ENCODE measurements at regions not wholly inside any gene's neighbourhood (a gene's known extent, or its start where the extent isn't known, plus 50 kb on each side); places are given as distances from the start of the nearest gene placed in this dataset.

- no peaks in the 10 kb centered on the region for H3K36me3 ChIP-seq (ENCODE audit: control insufficient read depth, insufficient read depth, low read length)
- no peak overlapping the region for H3K27ac ChIP-seq (ENCODE audit: insufficient read depth, low read length)
- no TSS peak for BruUV-seq (replicated peaks)
Observed at GRCh38 chr2:22215517-22215916, 1091.7 kb downstream of the TDRD15 start.

More at GRCh38 chr2:22215517-22215916, 1091.7 kb downstream of the TDRD15 start:
- H2BK120ac ChIP-seq (ENCODE audit: low read depth, low read length), result no peak overlapping the region
- no peak overlapping the region for H3K4me2 ChIP-seq (ENCODE audit: low read depth, low read length)
- in situ Hi-C loops (cut with MboI; ENCODE audit: low sequenced_read_pairs), result no loop called here
- H3K4ac ChIP-seq (ENCODE audit: low read depth, low read length), result no peak overlapping the region
- WGBS, 2 experiments (ENCODE audit: extremely low coverage in 2 of 2, insufficient read length in 1 of 2), result no CpG with 5 or more reads among the region's 2 CpGs
- H3K23ac ChIP-seq (ENCODE audit: low read depth, low read length), result no peak overlapping the region
- ATAC-seq (ENCODE audit: low read depth) (no peak), DNase-seq (no peak)
- H3K56ac ChIP-seq (ENCODE audit: extremely low read depth, insufficient read depth, low read length), result no peak overlapping the region
- H3K27me3 ChIP-seq (ENCODE audit: control insufficient read depth, insufficient read depth, low read length), result no peaks in the 10 kb centered on the region
- no peak overlapping the region for H2AK9ac ChIP-seq (replicated peaks; ENCODE audit: low read depth, low read length, poor library complexity)
- no peak overlapping the region for H3K9ac ChIP-seq (ENCODE audit: low read depth, low read length)
- no peak overlapping the region for H2BK15ac ChIP-seq (ENCODE audit: low read depth, low read length)
- no peak overlapping the region for H2AFZ ChIP-seq (replicated peaks; ENCODE audit: low read length, poor library complexity)
- POLR2A ChIA-PET (ENCODE audit: unreplicated experiment), result no interaction called here
- H2BK20ac ChIP-seq (ENCODE audit: low read depth, low read length), result no peak overlapping the region
- no peak overlapping the region for H4K91ac ChIP-seq (ENCODE audit: insufficient read depth, low read depth, low read length)
- intact Hi-C loops (cut with micrococcal nuclease), result no loop called here
- H2AK5ac ChIP-seq (ENCODE audit: low read depth, low read length), result no peak overlapping the region
- H4K20me1 ChIP-seq (ENCODE audit: insufficient read depth, low read length), result no peaks in the 10 kb centered on the region
- H3K4me1 ChIP-seq (ENCODE audit: control insufficient read depth, insufficient read depth, low read length), result no peaks in the 10 kb centered on the region
- H3K14ac ChIP-seq (replicated peaks; ENCODE audit: low read depth, low read length), result no peak overlapping the region
- no peak overlapping the region for H3K18ac ChIP-seq (ENCODE audit: low read depth, low read length)
- dilution Hi-C loops (cut with HindIII; ENCODE audit: low sequenced_read_pairs, unreplicated experiment), result no loop called here
- CTCF ChIA-PET, result no interaction called here
- H3K4me3 ChIP-seq (ENCODE audit: insufficient read depth, low read depth, low read length), result no peak overlapping the region
- no peaks in the 10 kb centered on the region for H3K9me1 ChIP-seq (ENCODE audit: insufficient read depth, low read length)
- H3K79me1 ChIP-seq (ENCODE audit: low read depth in 1 of 2, low read length in 2 of 2), result no peaks in the 10 kb centered on the region
- no peak overlapping the region for H2BK5ac ChIP-seq (ENCODE audit: low read depth, low read length, poor library complexity, severe bottlenecking)
- H4K5ac ChIP-seq (ENCODE audit: low read depth, low read length), result no peak overlapping the region
- TF ChIP-seq CTCF (conservative IDR thresholded peaks at IDR 0.05; ENCODE audit: low read depth, low read length) (0 out of 2 replicates have a peak, but pooled peaks have one; percentile 2), POLR2A (IDR thresholded peaks at IDR 0.05; ENCODE audit: low read depth, low read length) (no peak)
- no peak overlapping the region for H4K8ac ChIP-seq (ENCODE audit: low read depth in 2 of 2, low read length in 2 of 2)
- no peaks in the 10 kb centered on the region for H3K9me3 ChIP-seq (ENCODE audit: control insufficient read depth, insufficient read depth, low read length)

Measured in IMR-90 (cell line).